ENCODE measurements at regions not wholly inside any gene's neighbourhood (a gene's known extent, or its start where the extent isn't known, plus 50 kb on each side); places are given as distances from the start of the nearest gene placed in this dataset.
A peak's percentile ranks its signal among the peaks of the same experiment; 100 is the strongest.
"Not testable (repeated sequence)": the region's sequence is repeated elsewhere in the genome, so short reads cannot be mapped to it uniquely, and the experiment has no call there.

- H3K27me3 ChIP-seq (replicated peaks), result no peaks in the 10 kb centered on the region
- in situ Hi-C loops (cut with HindIII; ENCODE audit: low pct_ligation_motif_present, low sequenced_read_pairs), result no loop called here
- no peak for DNase-seq
- TF ChIP-seq, protein P1, sequence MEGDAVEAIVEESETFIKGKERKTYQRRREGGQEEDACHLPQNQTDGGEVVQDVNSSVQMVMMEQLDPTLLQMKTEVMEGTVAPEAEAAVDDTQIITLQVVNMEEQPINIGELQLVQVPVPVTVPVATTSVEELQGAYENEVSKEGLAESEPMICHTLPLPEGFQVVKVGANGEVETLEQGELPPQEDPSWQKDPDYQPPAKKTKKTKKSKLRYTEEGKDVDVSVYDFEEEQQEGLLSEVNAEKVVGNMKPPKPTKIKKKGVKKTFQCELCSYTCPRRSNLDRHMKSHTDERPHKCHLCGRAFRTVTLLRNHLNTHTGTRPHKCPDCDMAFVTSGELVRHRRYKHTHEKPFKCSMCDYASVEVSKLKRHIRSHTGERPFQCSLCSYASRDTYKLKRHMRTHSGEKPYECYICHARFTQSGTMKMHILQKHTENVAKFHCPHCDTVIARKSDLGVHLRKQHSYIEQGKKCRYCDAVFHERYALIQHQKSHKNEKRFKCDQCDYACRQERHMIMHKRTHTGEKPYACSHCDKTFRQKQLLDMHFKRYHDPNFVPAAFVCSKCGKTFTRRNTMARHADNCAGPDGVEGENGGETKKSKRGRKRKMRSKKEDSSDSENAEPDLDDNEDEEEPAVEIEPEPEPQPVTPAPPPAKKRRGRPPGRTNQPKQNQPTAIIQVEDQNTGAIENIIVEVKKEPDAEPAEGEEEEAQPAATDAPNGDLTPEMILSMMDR (IDR thresholded peaks at IDR 0.05; ENCODE audit: low read depth, low read length, missing control alignments), result no peak
- no peak overlapping the region for H3K4me3 ChIP-seq (ENCODE audit: low read depth, low read length)
- H3K27ac ChIP-seq, result no peak overlapping the region
- no peaks in the 10 kb centered on the region for H3K36me3 ChIP-seq (replicated peaks)
Observed at GRCh38 chr5:142208777-142209312, 100.3 kb downstream of the NDFIP1 start.

DNA sequence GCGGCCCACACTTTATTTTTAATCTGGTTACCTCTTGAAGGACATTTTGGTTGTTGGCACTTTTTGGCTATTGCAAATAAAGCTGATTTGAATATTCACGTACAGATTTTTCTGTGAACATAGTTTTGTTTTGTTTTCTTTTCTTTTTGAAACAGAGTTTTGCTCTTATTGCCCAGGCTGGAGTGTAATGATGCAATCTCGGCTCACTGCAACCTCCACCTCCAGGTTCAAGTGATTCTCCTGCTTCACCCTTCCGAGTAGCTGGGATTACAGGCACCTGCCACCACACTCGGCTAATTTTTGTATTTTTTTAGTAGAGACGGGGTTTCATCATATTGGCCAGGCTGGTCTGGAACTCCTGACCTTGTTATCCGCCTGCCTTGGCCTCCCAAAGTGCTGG, 99.7 kb downstream of the NDFIP1 start:
- H3K27me3 ChIP-seq (replicated peaks); DNase-seq; in situ Hi-C loops (cut with HindIII; ENCODE audit: low pct_ligation_motif_present, low sequenced_read_pairs); H3K4me3 ChIP-seq (ENCODE audit: low read depth, low read length); H3K27ac ChIP-seq; H3K36me3 ChIP-seq (replicated peaks): not testable (repeated sequence)

DNA sequence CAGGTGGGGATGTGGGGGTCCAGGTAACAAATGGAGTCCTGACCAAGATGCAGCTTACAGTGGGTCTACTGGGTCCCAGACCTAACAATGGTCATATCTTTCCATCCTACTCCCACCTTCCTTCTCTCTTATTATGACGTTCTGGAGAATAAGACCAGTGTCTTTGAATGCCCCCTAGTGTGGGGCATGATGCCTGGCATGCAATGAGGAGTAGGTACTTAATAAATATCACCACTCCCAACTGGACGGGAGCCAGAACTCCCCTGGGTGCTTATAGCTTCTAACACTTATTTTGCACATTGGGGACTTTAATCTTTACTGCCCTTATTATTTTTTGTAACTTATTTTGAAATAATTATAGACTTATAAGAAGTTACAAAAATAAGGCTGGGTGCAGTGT, 98.2 kb downstream of the NDFIP1 start:
- Histone ChIP-seq H3K4me3 (ENCODE audit: low read depth, low read length) (no peak overlapping the region), H3K27ac (no peak overlapping the region), H3K36me3 (replicated peaks) (no peaks in the 10 kb centered on the region), H3K27me3 (replicated peaks) (no peaks in the 10 kb centered on the region)
- TF ChIP-seq, protein P1 (IDR thresholded peaks at IDR 0.05; ENCODE audit: low read depth, low read length, missing control alignments), result peak; percentile 27
- in situ Hi-C loops (cut with HindIII; ENCODE audit: low pct_ligation_motif_present, low sequenced_read_pairs), result no loop called here
- DNase-seq, result no peak

GRCh38 chr5:142204219-142204618, 95.6 kb downstream of the NDFIP1 start:
- DNase-seq, result no peak
- TF ChIP-seq, protein P1 (IDR thresholded peaks at IDR 0.05; ENCODE audit: low read depth, low read length, missing control alignments), result no peak
- Histone ChIP-seq H3K27ac (no peak overlapping the region), H3K36me3 (replicated peaks) (no peaks in the 10 kb centered on the region), H3K4me3 (ENCODE audit: low read depth, low read length) (no peak overlapping the region), H3K27me3 (replicated peaks) (no peaks in the 10 kb centered on the region)
- in situ Hi-C loops (cut with HindIII; ENCODE audit: low pct_ligation_motif_present, low sequenced_read_pairs), result no loop called here

Measured in brain microvascular endothelial cell (primary cell).